Prostate gland (tissue), 2 donors: ENCODE measurements at regions not wholly inside any gene's neighbourhood (a gene's known extent, or its start where the extent isn't known, plus 50 kb on each side); places are given as distances from the start of the nearest gene placed in this dataset.

ENCODE experiments used
- DNase-seq: peaks from one replicate; pipeline ENCODE4 v3.0.0-alpha.2; 2019; ENCODE audit warnings: low spot score
- H3K27ac ChIP-seq, 2 donors: fragments of 200-600 bp; sonication (generic); 2 replicates each; pipeline ENCODE4 v1.5.1; 2017 to 2019
- H3K27me3 ChIP-seq: fragments of 200-600 bp; sonication (generic); replicated peaks from 2 replicates; pipeline ENCODE4 v1.5.1; 2019; ENCODE audit not compliant: insufficient read depth
- H3K36me3 ChIP-seq, 2 donors: fragments of 200-600 bp; sonication (generic); 1 replicate in 1 of 2; 2 replicates in 1 of 2; pipeline versions ENCODE4 v1.5.1 to v1.8.1; 2017 to 2019
- H3K4me1 ChIP-seq: fragments of 200-600 bp; sonication (generic); replicated peaks from 2 replicates; pipeline ENCODE4 v1.5.1; 2019
- H3K4me3 ChIP-seq, 2 donors: fragments of 200-600 bp; sonication (generic); 2 replicates each; pipeline ENCODE4 v1.5.1; 2017 to 2019
- H3K9me3 ChIP-seq: fragments of 200-600 bp; sonication (generic); 2 replicates; pipeline ENCODE4 v1.5.1; 2017
- CTCF ChIP-seq, 4 experiments: fragments of 200-600 bp in 2 of 4; fragments of 450-650 bp in 2 of 4; sonication (generic) in 2 of 4; IDR thresholded peaks; 1 replicate in 3 of 4; 2 replicates in 1 of 4; pipeline ENCODE4 v1.5.1; 2016 to 2019; ENCODE audit warnings: antibody characterized with exemption in 4 of 4, mild to moderate bottlenecking in 2 of 4, moderate library complexity in 2 of 4
- POLR2A ChIP-seq: fragments of 450-650 bp; IDR thresholded peaks from one replicate; pipeline ENCODE4 v1.6.1; 2016; ENCODE audit warnings: antibody characterized with exemption, mild to moderate bottlenecking
- POLR2AphosphoS5 ChIP-seq: sonication (generic); formaldehyde crosslinking; IDR thresholded peaks from one replicate; pipeline ENCODE4 v1.6.1; 2017; ENCODE audit warnings: antibody characterized with exemption
- WGBS: methylation state at CpG from one replicate; pipeline ENCODE4 v1.1.5; 2018; 5-methylcytosine and 5-hydroxymethylcytosine counted together
- intact Hi-C: fragments of 100-400 bp; cut with DNase I; formaldehyde crosslinking; loops from one replicate; pipeline ENCODE4 v1.14.2; 2022

GRCh38 chr5:174409971-174410370 lies 314.4 kb upstream of the MSX2 start:
- no peak overlapping the region for H3K4me3 ChIP-seq
- intact Hi-C loops = no loop called here
- no peaks in the 10 kb centered on the region for H3K9me3 ChIP-seq
- no peaks in the 10 kb centered on the region for H3K27me3 ChIP-seq
- no peaks in the 10 kb centered on the region for H3K4me1 ChIP-seq
- no peak for TF ChIP-seq POLR2AphosphoS5
- TF ChIP-seq POLR2A = no peak
- no peak for TF ChIP-seq CTCF (IDR thresholded peaks at IDR 0.05)
- no peak for DNase-seq
- H3K36me3 ChIP-seq = no peaks in the 10 kb centered on the region
- H3K27ac ChIP-seq = no peak overlapping the region
- 70% methylated on average over 1 of the region's 1 CpG for WGBS

DNA sequence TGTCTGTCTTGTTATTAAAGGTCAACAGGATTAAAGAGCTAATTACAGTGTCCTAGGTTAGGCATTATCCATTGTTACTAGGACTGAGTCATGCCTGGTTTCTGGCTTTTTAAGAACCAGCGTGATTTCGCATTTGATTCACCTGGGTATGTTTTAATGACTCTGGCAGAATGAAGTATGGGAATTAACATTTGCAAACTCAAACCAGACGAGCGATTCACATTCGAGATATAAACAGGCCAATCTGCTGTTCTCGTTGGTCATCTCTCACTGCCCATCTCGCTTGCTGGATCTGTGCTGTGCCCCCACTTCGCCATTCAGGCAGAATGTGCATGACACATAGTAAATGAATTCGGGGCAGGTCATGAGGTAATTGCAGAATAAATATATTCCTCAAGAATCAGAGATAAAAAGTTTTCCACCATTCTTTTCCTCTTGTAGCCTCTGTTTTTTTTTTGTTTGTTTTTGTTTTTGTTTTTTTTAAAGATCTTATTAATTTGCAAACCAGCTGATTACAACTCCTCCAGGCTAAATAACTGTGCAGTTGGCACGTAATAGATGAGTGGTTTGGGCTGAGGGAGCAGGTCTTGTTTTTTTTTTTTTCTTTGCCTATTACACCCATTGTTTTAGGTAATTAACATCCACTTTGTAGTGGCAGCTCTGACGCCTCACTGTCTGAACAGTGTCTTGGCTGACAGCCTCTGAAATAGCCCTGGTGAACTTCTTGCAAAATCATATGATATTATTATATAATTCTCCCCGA lies 313.5 kb upstream of the MSX2 start:
- intact Hi-C loops = no loop called here
- Histone ChIP-seq H3K9me3 (no peaks in the 10 kb centered on the region), H3K4me3 (no peak overlapping the region), H3K27ac (no peak overlapping the region), H3K36me3 (no peaks in the 10 kb centered on the region), H3K27me3 (no peaks in the 10 kb centered on the region), H3K4me1 (no peaks in the 10 kb centered on the region)
- WGBS = 81% methylated on average over 12 of the region's 12 CpGs
- no peak for DNase-seq
- no peak for TF ChIP-seq POLR2AphosphoS5

DNA sequence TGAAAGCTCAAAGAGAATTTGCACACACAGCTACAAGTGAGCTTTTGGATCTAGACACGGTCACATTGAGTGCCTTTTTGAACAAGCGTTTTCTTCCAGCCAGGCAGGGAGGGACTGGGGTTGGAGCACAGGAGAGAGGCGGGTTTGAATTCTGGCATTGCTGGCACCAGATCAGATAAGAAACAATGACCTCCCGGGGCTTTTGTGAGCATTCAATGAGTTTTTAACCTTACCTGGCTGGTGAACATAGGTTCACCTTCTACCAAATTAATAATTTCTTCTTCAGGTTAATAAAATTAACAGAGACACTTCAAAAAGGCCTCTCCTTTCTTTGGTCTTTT lies 312.9 kb upstream of the MSX2 start:
- Histone ChIP-seq H3K27me3 (no peaks in the 10 kb centered on the region), H3K4me1 (no peaks in the 10 kb centered on the region), H3K36me3 (no peaks in the 10 kb centered on the region), H3K9me3 (no peaks in the 10 kb centered on the region), H3K27ac (no peak overlapping the region), H3K4me3 (no peak overlapping the region)
- DNase-seq = no peak
- TF ChIP-seq CTCF (IDR thresholded peaks at IDR 0.05) (no peak), POLR2AphosphoS5 (no peak), POLR2A (no peak)
- intact Hi-C loops = no loop called here
- WGBS = 61% methylated on average over 4 of the region's 4 CpGs

- DNase-seq = no peak
- 48% methylated on average over 1 of the region's 1 CpG for WGBS
- intact Hi-C loops = no loop called here
- H3K9me3 ChIP-seq = no peaks in the 10 kb centered on the region
- TF ChIP-seq POLR2A (no peak), CTCF (IDR thresholded peaks at IDR 0.05) (no peak), POLR2AphosphoS5 (no peak)
- no peaks in the 10 kb centered on the region for H3K36me3 ChIP-seq
- H3K27ac ChIP-seq = no peak overlapping the region
- H3K4me1 ChIP-seq = no peaks in the 10 kb centered on the region
- H3K27me3 ChIP-seq = no peaks in the 10 kb centered on the region
- no peak overlapping the region for H3K4me3 ChIP-seq
Measured at GRCh38 chr5:174412374-174412773, 312.0 kb upstream of the MSX2 start.

DNA sequence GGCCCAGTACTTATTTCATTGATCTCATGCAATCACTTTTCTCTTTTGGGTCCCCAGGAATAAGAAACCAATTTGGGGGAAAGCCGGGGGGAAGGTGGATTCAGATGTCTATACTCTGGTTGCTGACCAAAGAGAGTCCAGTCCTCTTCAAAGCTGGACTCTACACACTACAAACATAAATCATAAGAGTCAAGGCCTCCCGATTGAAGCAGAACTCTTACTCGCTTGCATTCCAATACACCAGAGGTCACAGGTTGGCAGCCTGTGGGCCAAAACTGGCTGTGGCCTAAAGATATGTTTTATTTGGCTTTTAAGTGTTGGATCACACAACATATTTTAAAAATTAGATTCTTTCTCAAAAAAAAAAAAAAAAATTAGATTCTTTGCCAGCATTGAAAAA lies 311.4 kb upstream of the MSX2 start:
- no peak for DNase-seq
- 73% methylated on average over 3 of the region's 3 CpGs for WGBS
- TF ChIP-seq POLR2AphosphoS5 (no peak), CTCF (IDR thresholded peaks at IDR 0.05) (no peak), POLR2A (no peak)
- Histone ChIP-seq H3K27me3 (peaks cover 3% of the 10 kb centered on the region), H3K36me3 (no peaks in the 10 kb centered on the region), H3K9me3 (no peaks in the 10 kb centered on the region), H3K4me1 (no peaks in the 10 kb centered on the region), H3K27ac (no peak overlapping the region), H3K4me3 (no peak overlapping the region)
- intact Hi-C loops = no loop called here
